Caco-2 (cell line): ENCODE measurements at regions not wholly inside any gene's neighbourhood (a gene's known extent, or its start where the extent isn't known, plus 50 kb on each side); places are given as distances from the start of the nearest gene placed in this dataset.

Source experiments
- BruUV-seq: library from RNA; stranded (reverse); fragments of 400-500 nt; replicated peaks from 2 replicates; lab custom pipeline; 2021; lab: Mats Ljungman, UMichigan
- CTCF ChIA-PET: fragments of 300-600 bp; sonication (Branson Sonifier 250); formaldehyde crosslinking; loops from one replicate; lab custom pipeline; 2022; ENCODE audit warnings: antibody characterized with exemption; lab: Charles Lee
- POLR2A ChIA-PET: fragments of 300-600 bp; sonication (Branson Sonifier 250); formaldehyde crosslinking; loops from one replicate; lab custom pipeline; 2022; ENCODE audit warnings: antibody characterized with exemption; lab: Charles Lee
- DNase-seq, 2 experiments: peaks; one replicate each; pipeline versions ENCODE4 v3.0.0 to v3.0.0-alpha.2; 2020 to 2022
- H3K27me3 ChIP-seq: replicated peaks from 2 replicates; pipeline ENCODE4 v1.6.0; 2011; ENCODE audit warnings: low read length; ENCODE audit not compliant: control insufficient read depth, insufficient read depth
- H3K36me3 ChIP-seq: 2 replicates; pipeline ENCODE4 v1.5.1; 2011; ENCODE audit warnings: low read length; ENCODE audit not compliant: control insufficient read depth, insufficient read depth
- H3K4me1 ChIP-seq: fragments of 250-450 bp; sonication (Bioruptor Pico); 2 replicates; pipeline ENCODE4 v1.5.1; 2020; ENCODE audit warnings: mild to moderate bottlenecking
- H3K4me3 ChIP-seq: 2 replicates; pipeline ENCODE4 v1.5.1; 2011; ENCODE audit warnings: low read depth, mild to moderate bottlenecking, control low read depth, low read length
- H3K9me3 ChIP-seq: fragments of 250-450 bp; sonication (Bioruptor Pico); 2 replicates; pipeline ENCODE4 v1.5.1; 2020; ENCODE audit warnings: mild to moderate bottlenecking, moderate library complexity
- H3K27ac Mint-ChIP-seq: one replicate; pipeline ENCODE4 v1.8.0; 2022; ENCODE audit warnings: mixed read lengths; ENCODE audit not compliant: unreplicated experiment
- H3K27me3 Mint-ChIP-seq: one replicate; pipeline ENCODE4 v1.8.0; 2022; ENCODE audit warnings: mixed read lengths; ENCODE audit not compliant: insufficient read depth, unreplicated experiment
- H3K36me3 Mint-ChIP-seq: one replicate; pipeline ENCODE4 v1.8.0; 2022; ENCODE audit warnings: mild to moderate bottlenecking, mixed read lengths; ENCODE audit not compliant: insufficient read depth, unreplicated experiment
- H3K4me1 Mint-ChIP-seq: one replicate; pipeline ENCODE4 v1.8.0; 2022; ENCODE audit warnings: low read depth, mixed read lengths; ENCODE audit not compliant: unreplicated experiment
- H3K4me3 Mint-ChIP-seq: one replicate; pipeline ENCODE4 v1.8.0; 2022; ENCODE audit warnings: mild to moderate bottlenecking, moderate library complexity, mixed read lengths; ENCODE audit not compliant: unreplicated experiment
- H3K9me3 Mint-ChIP-seq: one replicate; pipeline ENCODE4 v1.8.0; 2022; ENCODE audit warnings: mixed read lengths; ENCODE audit not compliant: unreplicated experiment
- intact Hi-C: fragments of 100-400 bp; cut with micrococcal nuclease; formaldehyde crosslinking; loops from one replicate; pipeline ENCODE4 v1.10.0; 2022; ENCODE audit not compliant: unreplicated experiment
- TF ChIP-seq, protein P1 (sequence below), 2 experiments: fragments of 200-600 bp in 1 of 2; IDR thresholded peaks; 1 replicate in 1 of 2; 2 replicates in 1 of 2; pipeline versions ENCODE4 v1.5.1 to v1.8.0; 2011 to 2022; ENCODE audit warnings: antibody characterized with exemption in 1 of 2, control low read depth in 1 of 2, inconsistent platforms in 1 of 2, low read depth in 1 of 2, low read length in 1 of 2, mild to moderate bottlenecking in 1 of 2, moderate library complexity in 1 of 2; ENCODE audit not compliant: insufficient read depth in 1 of 2, severe bottlenecking in 1 of 2, unreplicated experiment in 1 of 2

- H3K4me3 Mint-ChIP-seq, result no peak overlapping the region
- Histone ChIP-seq H3K27me3 (no peaks in the 10 kb centered on the region), H3K4me1 (no peaks in the 10 kb centered on the region), H3K4me3 (no peak overlapping the region), H3K36me3 (no peaks in the 10 kb centered on the region), H3K9me3 (no peaks in the 10 kb centered on the region)
- TF ChIP-seq, protein P1, sequence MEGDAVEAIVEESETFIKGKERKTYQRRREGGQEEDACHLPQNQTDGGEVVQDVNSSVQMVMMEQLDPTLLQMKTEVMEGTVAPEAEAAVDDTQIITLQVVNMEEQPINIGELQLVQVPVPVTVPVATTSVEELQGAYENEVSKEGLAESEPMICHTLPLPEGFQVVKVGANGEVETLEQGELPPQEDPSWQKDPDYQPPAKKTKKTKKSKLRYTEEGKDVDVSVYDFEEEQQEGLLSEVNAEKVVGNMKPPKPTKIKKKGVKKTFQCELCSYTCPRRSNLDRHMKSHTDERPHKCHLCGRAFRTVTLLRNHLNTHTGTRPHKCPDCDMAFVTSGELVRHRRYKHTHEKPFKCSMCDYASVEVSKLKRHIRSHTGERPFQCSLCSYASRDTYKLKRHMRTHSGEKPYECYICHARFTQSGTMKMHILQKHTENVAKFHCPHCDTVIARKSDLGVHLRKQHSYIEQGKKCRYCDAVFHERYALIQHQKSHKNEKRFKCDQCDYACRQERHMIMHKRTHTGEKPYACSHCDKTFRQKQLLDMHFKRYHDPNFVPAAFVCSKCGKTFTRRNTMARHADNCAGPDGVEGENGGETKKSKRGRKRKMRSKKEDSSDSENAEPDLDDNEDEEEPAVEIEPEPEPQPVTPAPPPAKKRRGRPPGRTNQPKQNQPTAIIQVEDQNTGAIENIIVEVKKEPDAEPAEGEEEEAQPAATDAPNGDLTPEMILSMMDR (IDR thresholded peaks at IDR 0.05; ENCODE audit: insufficient read depth in 1 of 2, low read depth in 1 of 2, low read length in 1 of 2, severe bottlenecking in 1 of 2, unreplicated experiment in 1 of 2), result no peak
- ChIA-PET POLR2A (no interaction called here), CTCF (no interaction called here)
- H3K36me3 Mint-ChIP-seq, result no peaks in the 10 kb centered on the region
- no peak for DNase-seq
- no peak overlapping the region for H3K27ac Mint-ChIP-seq
- BruUV-seq, result no TSS peak
- H3K9me3 Mint-ChIP-seq, result no peaks in the 10 kb centered on the region
- intact Hi-C loops, result no loop called here
- peaks cover 19% of the 10 kb centered on the region for H3K27me3 Mint-ChIP-seq
- H3K4me1 Mint-ChIP-seq, result no peaks in the 10 kb centered on the region
Measured at GRCh38 chr16:17988839-17989238, 347.7 kb downstream of the NPIPA8 start.

GRCh38 chr16:17986991-17987390 lies 349.5 kb downstream of the NPIPA8 start:
- ChIA-PET POLR2A (no interaction called here), CTCF (no interaction called here)
- no peak overlapping the region for H3K27ac Mint-ChIP-seq
- no peaks in the 10 kb centered on the region for H3K9me3 Mint-ChIP-seq
- Histone ChIP-seq H3K4me3 (no peak overlapping the region), H3K27me3 (no peaks in the 10 kb centered on the region; the same call in 1 of the 2 replicates), H3K9me3 (no peaks in the 10 kb centered on the region), H3K36me3 (no peaks in the 10 kb centered on the region), H3K4me1 (no peaks in the 10 kb centered on the region)
- intact Hi-C loops, result no loop called here
- H3K4me3 Mint-ChIP-seq, result no peak overlapping the region
- H3K27me3 Mint-ChIP-seq, result peaks cover 14% of the 10 kb centered on the region
- no TSS peak for BruUV-seq
- H3K36me3 Mint-ChIP-seq, result no peaks in the 10 kb centered on the region
- TF ChIP-seq, protein P1 (IDR thresholded peaks at IDR 0.05; ENCODE audit: insufficient read depth in 1 of 2, low read depth in 1 of 2, low read length in 1 of 2, severe bottlenecking in 1 of 2, unreplicated experiment in 1 of 2), result no peak
- H3K4me1 Mint-ChIP-seq, result no peaks in the 10 kb centered on the region
- DNase-seq, result no peak

GRCh38 chr16:17984810-17985209 lies 351.7 kb downstream of the NPIPA8 start:
- H3K27me3 ChIP-seq, result no peaks in the 10 kb centered on the region; the same call in 1 of the 2 replicates
- no peak overlapping the region for H3K4me3 Mint-ChIP-seq
- DNase-seq, result no peak
- ChIA-PET CTCF (no interaction called here), POLR2A (no interaction called here)
- no peaks in the 10 kb centered on the region for H3K9me3 Mint-ChIP-seq
- intact Hi-C loops, result no loop called here
- TF ChIP-seq, protein P1 (IDR thresholded peaks at IDR 0.05; ENCODE audit: insufficient read depth in 1 of 2, low read depth in 1 of 2, low read length in 1 of 2, severe bottlenecking in 1 of 2, unreplicated experiment in 1 of 2), result no peak
- H3K4me3 ChIP-seq, result no peak overlapping the region
- H3K4me1 ChIP-seq, result no peaks in the 10 kb centered on the region
- H3K27ac Mint-ChIP-seq, result no peak overlapping the region
- no peaks in the 10 kb centered on the region for H3K36me3 ChIP-seq
- H3K9me3 ChIP-seq, result no peaks in the 10 kb centered on the region
- no peaks in the 10 kb centered on the region for H3K4me1 Mint-ChIP-seq
- H3K27me3 Mint-ChIP-seq, result peaks cover 8% of the 10 kb centered on the region
- BruUV-seq, result no TSS peak
- H3K36me3 Mint-ChIP-seq, result no peaks in the 10 kb centered on the region
